MM.1S (cell line): ENCODE measurements at regions not wholly inside any gene's neighbourhood (a gene's known extent, or its start where the extent isn't known, plus 50 kb on each side); places are given as distances from the start of the nearest gene placed in this dataset.

Source experiments
- DNase-seq: peaks from one replicate; pipeline ENCODE4 v3.0.0-alpha.2; 2015
- H2AFZ ChIP-seq: fragments of 300-600 bp; sonication (generic); 2 replicates; pipeline ENCODE4 v1.6.0; 2016; ENCODE audit warnings: antibody characterized with exemption, low read length
- H3F3A ChIP-seq: fragments of 300-600 bp; sonication (generic); 2 replicates; pipeline ENCODE4 v1.6.1; 2016; ENCODE audit warnings: mild to moderate bottlenecking, antibody characterized with exemption, low read length, moderate library complexity, mixed read lengths; ENCODE audit not compliant: insufficient read depth
- H3K27ac ChIP-seq: fragments of 300-600 bp; sonication (generic); 2 replicates; pipeline ENCODE4 v1.5.1; 2016; ENCODE audit warnings: mild to moderate bottlenecking, low read length
- H3K27me3 ChIP-seq: fragments of 300-600 bp; sonication (generic); replicated peaks from 2 replicates; pipeline ENCODE4 v1.6.0; 2016; ENCODE audit warnings: low read length; ENCODE audit not compliant: insufficient read depth
- H3K36me3 ChIP-seq: fragments of 300-600 bp; sonication (generic); replicated peaks from 2 replicates; pipeline ENCODE4 v1.6.1; 2016; ENCODE audit warnings: mild to moderate bottlenecking, low read length, mixed read lengths; ENCODE audit not compliant: insufficient read depth
- H3K4me1 ChIP-seq: fragments of 300-600 bp; sonication (generic); 2 replicates; pipeline ENCODE4 v1.6.1; 2016; ENCODE audit warnings: low read length, mixed read lengths
- H3K4me2 ChIP-seq: fragments of 300-600 bp; sonication (generic); 2 replicates; pipeline ENCODE4 v1.6.0; 2016; ENCODE audit warnings: low read depth, low read length
- H3K4me3 ChIP-seq: fragments of 300-600 bp; sonication (generic); 2 replicates; pipeline ENCODE4 v1.5.1; 2016; ENCODE audit warnings: low read length, mixed read lengths
- H3K79me2 ChIP-seq: fragments of 300-600 bp; sonication (generic); 2 replicates; pipeline ENCODE4 v1.6.1; 2016; ENCODE audit warnings: mixed run types, low read length, mixed read lengths
- H3K9ac ChIP-seq: fragments of 300-600 bp; sonication (generic); 2 replicates; pipeline ENCODE4 v1.6.1; 2016; ENCODE audit warnings: low read length, mixed read lengths
- H3K9me2 ChIP-seq: fragments of 300-600 bp; sonication (generic); replicated peaks from 2 replicates; pipeline ENCODE4 v1.6.1; 2016; ENCODE audit warnings: mild to moderate bottlenecking, low read length, mixed read lengths; ENCODE audit not compliant: insufficient read depth
- H3K9me3 ChIP-seq: fragments of 300-600 bp; sonication (generic); replicated peaks from 2 replicates; pipeline ENCODE4 v1.6.1; 2016; ENCODE audit warnings: mild to moderate bottlenecking, low read length, mixed read lengths; ENCODE audit not compliant: insufficient read depth
- H4K20me1 ChIP-seq: fragments of 300-600 bp; sonication (generic); 2 replicates; pipeline ENCODE4 v1.6.1; 2016; ENCODE audit warnings: mild to moderate bottlenecking, low read length, moderate library complexity, mixed read lengths; ENCODE audit not compliant: insufficient read depth
- EZH2 ChIP-seq: fragments of 300-600 bp; sonication (generic); optimal IDR thresholded peaks from 2 replicates; pipeline ENCODE3; 2017; ENCODE audit warnings: low read depth, mild to moderate bottlenecking, antibody characterized with exemption, low read length, mixed read lengths
- EZH2phosphoT487 ChIP-seq: fragments of 300-600 bp; sonication (generic); IDR thresholded peaks from 2 replicates; pipeline ENCODE4 v1.6.1; 2018; ENCODE audit warnings: antibody characterized with exemption, low read length
- TF ChIP-seq, protein P1 (sequence below): fragments of 300-600 bp; sonication (generic); IDR thresholded peaks from 2 replicates; pipeline ENCODE4 v1.5.1; 2016; ENCODE audit warnings: antibody characterized with exemption, low read length, mixed read lengths

DNA sequence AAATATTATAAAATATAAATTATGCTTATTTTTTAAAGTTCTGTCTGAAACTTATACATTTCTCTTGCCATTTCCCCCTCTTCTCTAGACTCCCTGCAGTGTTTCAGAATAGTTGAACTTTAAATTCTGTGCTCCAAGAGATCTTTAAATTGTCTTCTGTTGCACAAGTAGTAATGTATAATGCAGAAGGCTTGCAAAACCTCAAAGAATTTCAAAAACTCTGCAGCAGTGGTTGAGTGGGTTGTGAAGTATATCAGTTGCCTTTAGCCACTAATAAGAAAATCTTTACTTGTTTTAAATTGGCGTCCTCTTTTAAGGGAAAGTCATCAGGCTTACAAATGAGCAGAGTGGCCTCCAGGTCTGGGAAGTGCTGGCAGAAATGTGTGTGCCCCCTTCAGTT is 1153.3 kb upstream of the PABPC4L start:
- DNase-seq, result no peak
- Histone ChIP-seq H3K27ac (no peak overlapping the region), H2AFZ (no peak overlapping the region), H3K79me2 (no peaks in the 10 kb centered on the region), H4K20me1 (no peaks in the 10 kb centered on the region), H3K4me3 (no peak overlapping the region), H3K27me3 (no peaks in the 10 kb centered on the region), H3K4me2 (no peak overlapping the region), H3K9ac (no peak overlapping the region), H3K4me1 (no peaks in the 10 kb centered on the region), H3K9me2 (no peaks in the 10 kb centered on the region), H3K9me3 (no peaks in the 10 kb centered on the region), H3F3A (no peaks in the 10 kb centered on the region), H3K36me3 (no peaks in the 10 kb centered on the region)
- no peak for TF ChIP-seq EZH2phosphoT487
- TF ChIP-seq, protein P1, sequence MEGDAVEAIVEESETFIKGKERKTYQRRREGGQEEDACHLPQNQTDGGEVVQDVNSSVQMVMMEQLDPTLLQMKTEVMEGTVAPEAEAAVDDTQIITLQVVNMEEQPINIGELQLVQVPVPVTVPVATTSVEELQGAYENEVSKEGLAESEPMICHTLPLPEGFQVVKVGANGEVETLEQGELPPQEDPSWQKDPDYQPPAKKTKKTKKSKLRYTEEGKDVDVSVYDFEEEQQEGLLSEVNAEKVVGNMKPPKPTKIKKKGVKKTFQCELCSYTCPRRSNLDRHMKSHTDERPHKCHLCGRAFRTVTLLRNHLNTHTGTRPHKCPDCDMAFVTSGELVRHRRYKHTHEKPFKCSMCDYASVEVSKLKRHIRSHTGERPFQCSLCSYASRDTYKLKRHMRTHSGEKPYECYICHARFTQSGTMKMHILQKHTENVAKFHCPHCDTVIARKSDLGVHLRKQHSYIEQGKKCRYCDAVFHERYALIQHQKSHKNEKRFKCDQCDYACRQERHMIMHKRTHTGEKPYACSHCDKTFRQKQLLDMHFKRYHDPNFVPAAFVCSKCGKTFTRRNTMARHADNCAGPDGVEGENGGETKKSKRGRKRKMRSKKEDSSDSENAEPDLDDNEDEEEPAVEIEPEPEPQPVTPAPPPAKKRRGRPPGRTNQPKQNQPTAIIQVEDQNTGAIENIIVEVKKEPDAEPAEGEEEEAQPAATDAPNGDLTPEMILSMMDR, result no peak
- no peak for TF ChIP-seq EZH2

DNA sequence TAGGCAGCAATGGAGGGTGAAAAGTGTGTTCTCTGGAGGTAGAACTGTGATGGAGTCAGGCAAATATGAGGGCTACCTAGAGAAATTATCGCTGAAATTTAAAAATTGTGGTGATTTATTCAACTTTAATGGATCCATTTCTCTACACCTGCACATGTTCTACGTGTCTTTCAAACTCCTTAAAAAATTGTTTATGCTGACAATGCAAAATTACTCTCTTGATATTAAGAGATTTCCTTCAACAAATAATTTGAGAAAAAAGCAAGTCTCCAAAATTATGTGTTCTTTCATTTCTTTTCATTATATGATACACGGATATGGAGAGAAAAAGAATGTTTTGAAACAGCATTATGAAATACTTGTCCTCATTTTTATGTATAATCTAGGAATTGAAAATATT is 1151.4 kb upstream of the PABPC4L start:
- Histone ChIP-seq H3K4me1 (no peaks in the 10 kb centered on the region), H3K9me3 (no peaks in the 10 kb centered on the region), H4K20me1 (no peaks in the 10 kb centered on the region), H3K4me3 (no peak overlapping the region), H3F3A (no peaks in the 10 kb centered on the region), H3K27me3 (no peaks in the 10 kb centered on the region), H3K79me2 (no peaks in the 10 kb centered on the region), H3K36me3 (no peaks in the 10 kb centered on the region), H3K9ac (no peak overlapping the region), H3K9me2 (no peaks in the 10 kb centered on the region), H2AFZ (no peak overlapping the region), H3K4me2 (no peak overlapping the region), H3K27ac (no peak overlapping the region)
- no peak for DNase-seq
- TF ChIP-seq EZH2phosphoT487, result no peak
- no peak for TF ChIP-seq EZH2
- TF ChIP-seq, protein P1, result no peak

DNA sequence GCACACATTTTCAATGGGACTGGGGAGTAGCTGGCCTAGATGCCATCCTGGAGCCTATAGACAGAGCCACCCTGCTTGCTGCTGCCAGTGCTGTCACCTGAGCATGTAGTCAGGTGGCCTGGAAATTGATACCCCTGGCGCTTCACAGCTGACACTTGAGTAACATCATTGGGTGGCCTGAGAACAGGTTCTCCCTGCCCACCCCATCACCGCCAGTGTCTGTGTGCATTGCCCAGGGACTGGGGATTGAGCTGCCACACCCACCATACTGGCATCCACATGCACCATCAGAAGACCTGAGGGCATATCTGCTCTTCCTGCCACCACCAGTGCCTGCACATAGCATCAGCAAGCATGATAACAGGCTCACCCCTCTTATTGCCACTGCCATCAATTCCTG is 1142.9 kb upstream of the PABPC4L start:
- Histone ChIP-seq H3K9me2 (no peaks in the 10 kb centered on the region), H3K9me3 (no peaks in the 10 kb centered on the region), H2AFZ (no peak overlapping the region), H3F3A (no peaks in the 10 kb centered on the region), H3K4me3 (no peak overlapping the region), H3K36me3 (no peaks in the 10 kb centered on the region), H4K20me1 (no peaks in the 10 kb centered on the region), H3K79me2 (no peaks in the 10 kb centered on the region), H3K9ac (no peak overlapping the region), H3K4me2 (no peak overlapping the region), H3K27me3 (no peaks in the 10 kb centered on the region), H3K27ac (no peak overlapping the region), H3K4me1 (no peaks in the 10 kb centered on the region)
- no peak for DNase-seq
- TF ChIP-seq EZH2phosphoT487 (no peak), EZH2 (no peak)
- TF ChIP-seq, protein P1, result no peak
